HT1080 (cell line): ENCODE measurements at regions not wholly inside any gene's neighbourhood (a gene's known extent, or its start where the extent isn't known, plus 50 kb on each side); places are given as distances from the start of the nearest gene placed in this dataset.
A peak's percentile ranks its signal among the peaks of the same experiment; 100 is the strongest.
"Not testable (repeated sequence)": the region's sequence is repeated elsewhere in the genome, so short reads cannot be mapped to it uniquely, and the experiment has no call there.

Experiments
- DNase-seq: peaks from one replicate; pipeline ENCODE4 v3.0.0-alpha.2; 2015; ENCODE audit warnings: low read depth

DNA sequence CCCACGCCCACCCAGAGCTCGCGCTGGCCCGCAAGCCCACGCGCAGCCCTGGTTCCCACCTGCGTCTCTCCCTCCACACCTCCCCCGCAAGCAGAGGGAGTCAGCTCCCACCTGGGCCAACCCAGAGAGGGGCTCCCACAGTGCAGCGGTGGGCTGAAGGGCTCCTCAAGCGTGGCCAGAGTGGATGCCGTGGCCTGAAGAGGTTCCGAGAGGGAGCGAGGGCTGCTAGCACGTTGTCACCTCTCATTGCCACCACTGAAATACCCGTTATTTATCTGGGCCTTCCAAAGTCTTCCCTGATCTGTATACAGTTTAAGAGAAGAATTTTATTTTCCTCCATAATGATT, 88.3 kb upstream of the MYLIP start:
- no peak for DNase-seq

DNA sequence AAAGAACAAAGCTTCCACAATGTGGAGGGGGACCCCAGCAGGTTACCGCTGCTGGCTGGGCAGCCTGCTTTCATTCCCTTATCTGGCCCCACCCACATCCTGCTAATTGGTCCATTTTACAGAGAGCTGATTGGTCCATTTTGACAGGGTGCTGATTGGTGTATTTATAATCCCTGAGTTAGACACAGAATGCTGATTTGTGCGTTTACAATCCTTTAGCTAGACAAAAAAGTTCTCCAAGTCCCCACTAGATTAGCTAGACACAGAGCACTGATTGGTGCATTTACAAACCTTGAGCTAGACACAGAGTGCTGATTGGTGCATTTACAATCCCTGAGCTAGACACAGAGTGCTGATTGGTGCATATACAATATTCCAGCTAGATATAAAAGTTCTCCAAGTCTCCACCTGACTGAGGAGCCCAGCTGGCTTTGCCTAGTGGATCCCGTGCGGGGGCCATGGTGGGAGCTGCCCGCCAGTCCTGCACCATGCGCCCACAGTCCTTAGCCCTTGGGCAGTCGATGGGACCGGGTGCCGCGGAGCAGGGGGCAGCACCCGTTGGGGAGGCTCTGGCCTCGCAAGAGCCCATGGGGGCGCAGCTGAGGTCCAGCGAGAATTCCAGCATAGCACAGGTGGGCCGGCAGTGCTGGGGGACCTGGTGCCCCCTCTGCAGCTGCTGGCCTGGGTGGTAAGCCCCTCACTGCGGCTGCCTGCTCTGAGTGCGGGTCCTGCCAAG, 88.8 kb upstream of the MYLIP start:
- DNase-seq = not testable (repeated sequence)

DNA sequence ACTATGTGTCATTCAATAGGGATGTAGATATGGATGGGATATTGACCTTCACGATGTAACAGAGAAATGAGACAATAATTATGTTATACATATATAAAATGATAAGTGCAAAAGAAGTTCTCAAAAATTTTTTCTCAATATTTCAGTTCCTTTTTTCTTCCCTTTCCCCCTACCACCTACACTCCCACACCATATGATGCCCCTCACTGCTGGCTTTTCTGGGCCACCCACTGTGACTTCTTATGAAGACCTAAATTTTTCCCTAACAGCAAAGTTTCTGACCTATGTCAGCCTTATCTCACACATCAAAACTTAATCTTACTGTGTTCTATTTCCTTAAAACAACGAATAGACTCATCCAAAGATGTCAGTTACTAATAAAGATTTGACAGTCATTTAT, 89.9 kb upstream of the MYLIP start:
- no peak for DNase-seq

- no peak for DNase-seq
Measured at GRCh38 chr6:16035488-16036080, 93.3 kb upstream of the MYLIP start.

GRCh38 chr6:16033214-16033613, 95.7 kb upstream of the MYLIP start:
- no peak for DNase-seq

- no peak for DNase-seq
Measured at GRCh38 chr6:16031278-16031981, 97.5 kb upstream of the MYLIP start.

DNA sequence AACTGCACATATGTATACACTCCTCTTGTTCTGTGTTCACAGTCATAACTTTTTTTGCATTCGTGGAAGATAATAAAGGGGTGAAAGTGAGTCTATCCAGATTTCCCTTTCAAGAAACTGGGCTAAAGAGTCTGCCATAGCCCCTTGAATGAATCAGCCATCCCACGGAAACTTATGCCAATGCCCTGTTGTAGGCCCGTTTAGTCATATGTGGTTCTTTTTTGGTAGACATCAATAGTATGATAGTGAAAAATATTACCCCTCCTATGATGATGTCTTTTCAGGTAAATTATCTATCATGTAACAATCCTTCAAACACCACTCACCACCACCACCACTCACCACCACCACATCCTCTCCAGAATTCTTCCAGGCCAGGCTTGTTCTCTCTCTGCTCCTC, 99.9 kb upstream of the MYLIP start:
- DNase-seq = no peak

- DNase-seq = no peak
Measured at GRCh38 chr6:16020259-16020658, 108.6 kb upstream of the MYLIP start.

DNA sequence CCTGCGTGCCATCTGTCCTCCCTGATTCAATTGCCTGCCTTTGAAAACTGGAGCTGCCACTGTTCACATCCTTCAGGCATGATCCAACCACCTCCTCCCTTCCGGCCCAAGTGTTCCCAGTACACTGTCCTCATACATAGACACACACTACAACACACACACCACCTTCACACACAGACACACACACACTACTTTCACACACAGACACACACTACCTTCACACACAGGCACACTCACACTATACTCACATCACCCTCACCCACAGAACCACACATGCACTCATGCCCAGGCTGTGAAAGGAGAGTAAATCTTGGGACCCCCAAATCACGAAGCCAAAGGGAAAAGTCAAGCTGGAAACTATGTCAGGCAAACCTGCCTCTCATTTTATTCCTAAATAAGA, 109.4 kb upstream of the MYLIP start:
- no peak for DNase-seq

GRCh38 chr6:16018626-16019025, 110.3 kb upstream of the MYLIP start:
- DNase-seq = no peak

DNA sequence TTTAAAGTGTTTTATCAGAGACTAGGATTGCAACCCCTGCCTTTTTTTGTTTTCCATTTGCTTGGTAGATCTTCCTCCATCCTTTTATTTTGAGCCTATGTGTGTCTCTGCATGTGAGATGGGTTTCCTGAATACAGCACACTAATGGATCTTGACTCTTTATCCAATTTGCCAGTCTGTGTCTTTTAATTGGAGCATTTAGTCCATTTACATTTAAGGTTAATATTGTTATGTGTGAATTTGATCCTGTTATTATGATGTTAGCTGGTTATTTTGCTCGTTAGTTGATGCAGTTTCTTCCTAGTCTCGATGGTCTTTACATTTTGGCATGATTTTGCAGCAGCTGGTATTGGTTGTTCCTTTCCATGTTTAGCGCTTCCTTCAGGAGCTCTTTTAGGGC, 114.6 kb upstream of the MYLIP start:
- DNase-seq = not testable (repeated sequence)

GRCh38 chr6:16007146-16007545, 121.7 kb upstream of the MYLIP start:
- no peak for DNase-seq

GRCh38 chr6:16006681-16007080, 122.2 kb upstream of the MYLIP start:
- no peak for DNase-seq

- no peak for DNase-seq
Measured at GRCh38 chr6:16004934-16005679, 123.8 kb upstream of the MYLIP start.

GRCh38 chr6:16003197-16003491, 125.7 kb upstream of the MYLIP start:
- DNase-seq = no peak

- no peak for DNase-seq
Measured at GRCh38 chr6:16002332-16003196, 126.3 kb upstream of the MYLIP start.

DNA sequence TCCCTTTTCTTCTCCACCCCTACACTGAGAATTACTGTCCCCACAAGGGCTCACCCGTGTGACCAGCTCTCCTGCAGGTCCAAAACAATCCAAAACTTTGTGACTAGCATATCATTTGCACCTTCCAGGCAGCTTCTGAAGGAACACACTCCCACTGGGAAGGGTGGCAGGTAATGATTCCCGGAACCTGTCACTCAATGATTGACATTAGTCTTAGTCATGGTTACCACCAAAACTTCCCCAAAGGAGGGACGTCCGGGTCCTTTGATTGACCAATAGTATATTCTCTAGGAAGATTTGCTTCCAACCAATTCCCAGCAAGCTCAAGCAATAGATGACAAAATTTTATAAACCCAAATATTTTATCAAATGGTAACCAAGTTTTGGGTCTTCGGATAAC, 127.7 kb upstream of the MYLIP start:
- no peak for DNase-seq

DNA sequence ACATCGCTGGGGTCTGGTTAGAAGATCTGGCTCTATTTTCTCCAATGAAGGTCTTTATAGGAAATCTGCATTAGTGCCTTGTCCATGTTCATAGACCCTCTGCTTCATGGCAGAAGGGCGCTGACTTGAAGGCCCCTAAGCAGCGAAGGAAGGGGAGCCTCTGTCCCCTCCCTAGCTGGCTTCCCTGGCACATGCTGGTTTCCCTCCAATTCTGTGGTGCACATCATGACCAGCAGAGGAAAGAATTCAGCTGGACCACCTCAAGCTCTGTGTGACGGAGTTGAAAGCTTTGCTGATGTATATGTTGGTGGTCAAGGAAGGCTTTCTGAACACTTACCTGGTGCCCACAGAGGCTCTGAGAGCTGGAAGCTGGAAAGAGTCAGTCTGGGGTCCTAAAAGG, 129.7 kb upstream of the MYLIP start:
- DNase-seq = no peak

DNA sequence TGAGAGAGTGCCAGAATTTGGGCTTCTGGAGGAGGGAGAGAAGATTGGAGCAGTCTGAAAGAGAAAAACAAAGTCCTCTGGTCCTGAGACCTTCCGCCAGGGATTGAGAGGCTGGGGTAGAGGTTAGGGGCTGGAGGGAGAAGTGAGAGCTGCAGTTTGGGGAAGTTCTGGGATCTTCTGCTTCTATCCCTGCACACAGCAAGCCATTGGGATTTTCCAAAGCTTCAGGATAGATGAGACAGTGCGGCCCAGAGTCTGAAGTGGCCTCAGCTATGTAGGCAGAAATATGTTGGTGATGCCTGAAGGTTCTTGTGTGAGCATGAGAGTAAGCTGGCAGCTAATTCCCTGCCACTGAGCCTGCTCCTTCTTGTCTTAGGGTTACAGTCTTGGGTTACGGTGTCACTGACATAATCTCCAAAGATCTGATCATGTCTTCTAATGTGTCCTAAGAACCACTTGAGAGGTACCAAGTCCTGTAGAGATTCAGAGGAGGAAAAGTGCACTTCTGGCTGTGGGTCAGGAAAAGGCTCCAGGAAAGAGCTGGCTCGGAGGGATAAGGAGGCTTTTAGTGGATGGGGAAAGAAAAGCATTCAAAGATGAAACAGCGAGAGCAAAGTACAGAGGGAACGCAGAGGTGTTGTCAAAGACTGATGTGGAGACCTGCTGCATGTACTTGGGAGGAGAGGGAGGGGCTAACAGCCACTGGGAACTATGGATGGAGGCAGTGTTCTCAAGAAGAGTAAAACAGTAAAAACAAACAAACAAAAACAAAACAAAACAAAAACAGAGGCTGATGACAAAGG, 131.1 kb upstream of the MYLIP start:
- no peak for DNase-seq

GRCh38 chr6:15996030-15996429, 132.9 kb upstream of the MYLIP start:
- DNase-seq = peak; percentile 8

DNA sequence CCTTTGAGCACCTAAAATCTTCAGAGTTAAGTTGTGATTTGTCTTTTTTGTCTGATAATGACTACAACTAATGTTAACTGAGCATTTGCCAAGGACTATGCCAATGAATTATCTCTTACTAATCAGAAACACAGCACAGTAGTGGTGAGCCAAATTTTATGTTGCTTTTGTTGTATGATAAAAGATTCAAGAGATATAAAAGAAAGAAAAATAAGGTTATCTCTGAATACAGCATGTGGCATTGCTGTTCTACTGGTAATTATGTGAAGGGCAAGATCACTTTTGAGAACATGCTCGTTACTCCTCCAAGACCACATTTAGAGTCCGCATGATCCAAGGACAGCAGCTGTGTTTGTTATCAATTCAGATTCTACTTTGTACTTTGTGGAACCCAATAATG, 133.4 kb upstream of the MYLIP start:
- no peak for DNase-seq
